Neuronal stem cell (in vitro differentiated cells): ENCODE measurements at regions not wholly inside any gene's neighbourhood (a gene's known extent, or its start where the extent isn't known, plus 50 kb on each side); places are given as distances from the start of the nearest gene placed in this dataset.

ENCODE experiments used
- DNase-seq: peaks from one replicate; pipeline ENCODE4 v3.0.0-alpha.2; 2013; ENCODE audit warnings: low spot score
- H2AFZ ChIP-seq: one replicate; pipeline ENCODE4 v1.6.1; 2013; ENCODE audit warnings: mild to moderate bottlenecking, low read length, inconsistent platforms
- H2AK5ac ChIP-seq: 2 replicates; pipeline ENCODE4 v1.6.1; 2013; ENCODE audit warnings: low read depth, mild to moderate bottlenecking, inconsistent platforms, low read length, moderate library complexity, mixed read lengths
- H2BK120ac ChIP-seq: 2 replicates; pipeline ENCODE4 v1.6.1; 2013; ENCODE audit warnings: low read depth, mild to moderate bottlenecking, inconsistent platforms, low read length, moderate library complexity, mixed read lengths
- H2BK12ac ChIP-seq: one replicate; pipeline ENCODE4 v1.6.1; 2013; ENCODE audit warnings: low read length, inconsistent platforms
- H2BK15ac ChIP-seq: 2 replicates; pipeline ENCODE4 v1.6.1; 2013; ENCODE audit warnings: mild to moderate bottlenecking, low read length, inconsistent platforms, mixed read lengths
- H2BK5ac ChIP-seq: one replicate; pipeline ENCODE4 v1.6.1; 2013; ENCODE audit warnings: inconsistent platforms, mild to moderate bottlenecking, low read length, moderate library complexity
- H3K14ac ChIP-seq: one replicate; pipeline ENCODE4 v1.6.1; 2013; ENCODE audit warnings: low read length, inconsistent platforms
- H3K18ac ChIP-seq: 2 replicates; pipeline ENCODE4 v1.6.1; 2013; ENCODE audit warnings: low read length, inconsistent platforms
- H3K23ac ChIP-seq: 2 replicates; pipeline ENCODE4 v1.6.1; 2013; ENCODE audit warnings: low read depth, mild to moderate bottlenecking, mixed read lengths, low read length, inconsistent platforms; ENCODE audit not compliant: poor library complexity
- H3K27ac ChIP-seq: replicated peaks from 3 replicates; pipeline ENCODE4 v1.5.1; 2013; ENCODE audit warnings: low read length, inconsistent platforms
- H3K27me3 ChIP-seq, 3 experiments: 2 replicates each; pipeline ENCODE4 v1.6.1; 2013; ENCODE audit warnings: low read length in 3 of 3, mild to moderate bottlenecking in 2 of 3, inconsistent platforms in 1 of 3, low read depth in 1 of 3, mixed read lengths in 1 of 3, moderate library complexity in 1 of 3; ENCODE audit not compliant: control insufficient read depth in 3 of 3, insufficient read depth in 3 of 3
- H3K36me3 ChIP-seq, 2 donors: replicated peaks in 1 of 2; 2 replicates each; pipeline ENCODE4 v1.6.1; 2013; ENCODE audit warnings: low read length in 2 of 2; ENCODE audit not compliant: control insufficient read depth in 2 of 2, insufficient read depth in 2 of 2
- H3K4ac ChIP-seq: 2 replicates; pipeline ENCODE4 v1.6.1; 2013; ENCODE audit warnings: inconsistent platforms, mild to moderate bottlenecking, low read length, moderate library complexity
- H3K4me1 ChIP-seq, 2 donors: 1 replicate in 1 of 2; 2 replicates in 1 of 2; pipeline ENCODE4 v1.6.1; 2013; ENCODE audit warnings: low read length in 2 of 2, low read depth in 1 of 2; ENCODE audit not compliant: control insufficient read depth in 2 of 2, insufficient read depth in 1 of 2
- H3K4me2 ChIP-seq: one replicate; pipeline ENCODE4 v1.6.1; 2013; ENCODE audit warnings: mild to moderate bottlenecking, low read length, inconsistent platforms; ENCODE audit not compliant: insufficient read depth, poor library complexity, severe bottlenecking
- H3K4me3 ChIP-seq, 2 donors: 2 replicates each; pipeline ENCODE4 v1.5.1; 2013; ENCODE audit warnings: low read length in 2 of 2, mild to moderate bottlenecking in 2 of 2, inconsistent platforms in 1 of 2, moderate library complexity in 1 of 2
- H3K79me1 ChIP-seq: one replicate; pipeline ENCODE4 v1.6.1; 2013; ENCODE audit warnings: low read depth, mild to moderate bottlenecking, inconsistent platforms, low read length, moderate library complexity
- H3K9ac ChIP-seq: one replicate; pipeline ENCODE4 v1.6.1; 2013; ENCODE audit warnings: mild to moderate bottlenecking, low read depth, low read length, inconsistent platforms; ENCODE audit not compliant: poor library complexity
- H3K9me3 ChIP-seq, 2 donors: replicated peaks in 1 of 2; 2 replicates each; pipeline versions ENCODE3 to v1.6.1; 2013; ENCODE audit warnings: low read length in 2 of 2, mild to moderate bottlenecking in 2 of 2, inconsistent platforms in 1 of 2, low read depth in 1 of 2, mixed read lengths in 1 of 2, moderate library complexity in 1 of 2; ENCODE audit not compliant: control insufficient read depth in 2 of 2, insufficient read depth in 1 of 2
- H4K8ac ChIP-seq: one replicate; pipeline ENCODE4 v1.6.1; 2013; ENCODE audit warnings: low read depth, mild to moderate bottlenecking, inconsistent platforms, low read length, moderate library complexity
- H4K91ac ChIP-seq: one replicate; pipeline ENCODE4 v1.6.1; 2013; ENCODE audit warnings: low read length, low read depth, mild to moderate bottlenecking, inconsistent platforms; ENCODE audit not compliant: poor library complexity
- WGBS, 2 donors: extraction: QIAGEN DNeasy Blood & Tissue Kit; methylation state at CpG; one replicate each; pipeline ENCODE4 v1.1.7; 2013; ENCODE audit warnings: missing lambda C conversion rate in 2 of 2, mixed read lengths in 1 of 2; ENCODE audit not compliant: insufficient read length in 2 of 2, insufficient replicate concordance in 1 of 2; ENCODE audit errors: extremely low coverage in 2 of 2; 5-methylcytosine and 5-hydroxymethylcytosine counted together

GRCh38 chr5:26121338-26121737 is 917.0 kb downstream of the CDH9 start:
- peak; percentile 0 for DNase-seq
- WGBS, 2 donors = no CpG with 5 or more reads among the region's 6 CpGs
- H3K23ac ChIP-seq = no peak overlapping the region
- H3K4me2 ChIP-seq = no peak overlapping the region
- no peak overlapping the region for H2BK5ac ChIP-seq
- H3K9me3 ChIP-seq = no peaks in the 10 kb centered on the region
- no peak overlapping the region for H3K4me3 ChIP-seq
- H2BK120ac ChIP-seq = no peak overlapping the region
- H3K14ac ChIP-seq = no peak overlapping the region
- H4K8ac ChIP-seq = no peak overlapping the region
- H2AFZ ChIP-seq = no peak overlapping the region
- H3K18ac ChIP-seq = no peak overlapping the region
- H4K91ac ChIP-seq = no peak overlapping the region
- H2AK5ac ChIP-seq = no peak overlapping the region
- H3K27ac ChIP-seq = no peak overlapping the region
- no peak overlapping the region for H2BK12ac ChIP-seq
- no peak overlapping the region for H2BK15ac ChIP-seq
- H3K4ac ChIP-seq = no peak overlapping the region
- no peaks in the 10 kb centered on the region for H3K36me3 ChIP-seq
- no peak overlapping the region for H3K9ac ChIP-seq
- no peaks in the 10 kb centered on the region for H3K4me1 ChIP-seq
- H3K79me1 ChIP-seq = no peaks in the 10 kb centered on the region
- no peaks in the 10 kb centered on the region for H3K27me3 ChIP-seq

GRCh38 chr5:26104175-26104574 is 934.2 kb downstream of the CDH9 start:
- H3K4me3 ChIP-seq = no peak overlapping the region
- no peak overlapping the region for H4K8ac ChIP-seq
- H3K27ac ChIP-seq = no peak overlapping the region
- H4K91ac ChIP-seq = no peak overlapping the region
- no peak overlapping the region for H3K14ac ChIP-seq
- no peak overlapping the region for H2BK5ac ChIP-seq
- H2AK5ac ChIP-seq = no peak overlapping the region
- WGBS, 2 donors = no CpG with 5 or more reads among the region's 2 CpGs
- no peak overlapping the region for H2BK15ac ChIP-seq
- H3K4me1 ChIP-seq = no peaks in the 10 kb centered on the region
- H2AFZ ChIP-seq = no peak overlapping the region
- no peak overlapping the region for H3K18ac ChIP-seq
- H2BK12ac ChIP-seq = no peak overlapping the region
- no peaks in the 10 kb centered on the region for H3K79me1 ChIP-seq
- no peak overlapping the region for H3K4ac ChIP-seq
- no peaks in the 10 kb centered on the region for H3K9me3 ChIP-seq
- DNase-seq = no peak
- H3K9ac ChIP-seq = no peak overlapping the region
- H3K27me3 ChIP-seq = no peaks in the 10 kb centered on the region
- H2BK120ac ChIP-seq = no peak overlapping the region
- H3K4me2 ChIP-seq = no peak overlapping the region
- no peaks in the 10 kb centered on the region for H3K36me3 ChIP-seq
- no peak overlapping the region for H3K23ac ChIP-seq

- H2BK120ac ChIP-seq = no peak overlapping the region
- no peak overlapping the region for H3K27ac ChIP-seq
- no peak overlapping the region for H4K91ac ChIP-seq
- H3K9ac ChIP-seq = no peak overlapping the region
- H3K4me2 ChIP-seq = no peak overlapping the region
- H2BK5ac ChIP-seq = no peak overlapping the region
- DNase-seq = no peak
- H3K36me3 ChIP-seq = no peaks in the 10 kb centered on the region
- H3K4me1 ChIP-seq = no peaks in the 10 kb centered on the region
- no peak overlapping the region for H2BK15ac ChIP-seq
- no peak overlapping the region for H3K14ac ChIP-seq
- H3K23ac ChIP-seq = no peak overlapping the region
- H3K4me3 ChIP-seq = no peak overlapping the region
- no CpG with 5 or more reads among the region's 1 CpG for WGBS, 2 donors
- no peak overlapping the region for H4K8ac ChIP-seq
- H2AFZ ChIP-seq = no peak overlapping the region
- no peak overlapping the region for H2BK12ac ChIP-seq
- H3K79me1 ChIP-seq = no peaks in the 10 kb centered on the region
- no peak overlapping the region for H2AK5ac ChIP-seq
- no peaks in the 10 kb centered on the region for H3K9me3 ChIP-seq
- H3K4ac ChIP-seq = no peak overlapping the region
- no peak overlapping the region for H3K18ac ChIP-seq
- H3K27me3 ChIP-seq = no peaks in the 10 kb centered on the region
Measured at GRCh38 chr5:26060212-26060611, 978.2 kb downstream of the CDH9 start.

GRCh38 chr5:26054594-26054993 is 983.8 kb downstream of the CDH9 start:
- Histone ChIP-seq H3K27me3 (no peaks in the 10 kb centered on the region), H3K27ac (no peak overlapping the region), H2BK15ac (no peak overlapping the region), H2BK120ac (no peak overlapping the region), H2BK5ac (no peak overlapping the region), H3K4me3 (peak overlapping the region in 1 of 2 donors; percentile 50), H4K91ac (no peak overlapping the region), H3K4ac (no peak overlapping the region), H3K36me3 (no peaks in the 10 kb centered on the region), H3K14ac (no peak overlapping the region), H2AK5ac (no peak overlapping the region), H3K4me1 (no peaks in the 10 kb centered on the region), H3K18ac (no peak overlapping the region), H3K23ac (no peak overlapping the region), H3K9me3 (no peaks in the 10 kb centered on the region), H3K4me2 (no peak overlapping the region), H2AFZ (no peak overlapping the region), H2BK12ac (no peak overlapping the region), H3K79me1 (no peaks in the 10 kb centered on the region), H4K8ac (no peak overlapping the region), H3K9ac (no peak overlapping the region)
- no peak for DNase-seq
- WGBS, 2 donors = no CpG with 5 or more reads among the region's 1 CpG
